Chondrocyte (in vitro differentiated cells): ENCODE measurements at regions not wholly inside any gene's neighbourhood (a gene's known extent, or its start where the extent isn't known, plus 50 kb on each side); places are given as distances from the start of the nearest gene placed in this dataset.

Source experiments
- DNase-seq: peaks from one replicate; pipeline ENCODE4 v3.0.0; 2021; ENCODE audit warnings: mixed read lengths, low spot score
- H3K27ac Mint-ChIP-seq: one replicate; pipeline ENCODE4 v1.8.0; 2021; ENCODE audit warnings: mild to moderate bottlenecking, moderate library complexity, mixed read lengths; ENCODE audit not compliant: unreplicated experiment
- H3K27me3 Mint-ChIP-seq: 2 replicates; pipeline ENCODE4 v1.8.0; 2021; ENCODE audit warnings: low read depth, mixed read lengths
- H3K36me3 Mint-ChIP-seq: 2 replicates; pipeline ENCODE4 v1.8.0; 2021; ENCODE audit warnings: low read depth, mixed read lengths
- H3K4me1 Mint-ChIP-seq: 2 replicates; pipeline ENCODE4 v1.8.0; 2021; ENCODE audit warnings: low read depth, mild to moderate bottlenecking, mixed read lengths
- H3K4me3 Mint-ChIP-seq: one replicate; pipeline ENCODE4 v1.8.0; 2021; ENCODE audit warnings: mild to moderate bottlenecking, moderate library complexity, mixed read lengths; ENCODE audit not compliant: unreplicated experiment
- H3K9me3 Mint-ChIP-seq: 2 replicates; pipeline ENCODE4 v1.8.0; 2021; ENCODE audit warnings: low read depth, mixed read lengths
- TF ChIP-seq, protein P1 (sequence below): fragments of 200-600 bp; sonication (generic); IDR thresholded peaks from 2 replicates; pipeline ENCODE4 v1.5.0; 2021; ENCODE audit warnings: antibody characterized with exemption, mild to moderate bottlenecking, moderate library complexity

DNA sequence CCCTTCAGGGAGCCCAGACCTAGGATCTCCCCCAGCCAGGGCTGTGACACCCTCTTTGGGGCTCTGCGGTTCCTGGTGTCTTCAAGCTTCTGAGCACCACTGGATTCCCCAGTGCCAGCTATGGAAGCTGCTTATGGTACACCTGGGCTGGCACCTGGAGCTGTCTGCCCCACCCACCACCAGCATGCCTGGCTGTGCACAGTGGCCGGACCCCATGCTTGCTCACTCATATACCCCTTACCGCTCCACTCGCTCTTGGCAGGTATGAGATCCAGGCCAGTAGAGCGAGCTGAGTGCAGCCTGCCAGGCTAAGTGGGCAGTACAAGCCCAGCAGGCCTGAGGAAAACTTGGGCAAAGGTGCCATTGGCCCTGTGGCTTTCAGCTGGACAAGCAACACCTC lies 114.0 kb downstream of the DACT1 start:
- no peak overlapping the region for H3K27ac Mint-ChIP-seq
- no peaks in the 10 kb centered on the region for H3K36me3 Mint-ChIP-seq
- no peak overlapping the region for H3K4me3 Mint-ChIP-seq
- peaks cover 36% of the 10 kb centered on the region for H3K4me1 Mint-ChIP-seq
- no peaks in the 10 kb centered on the region for H3K27me3 Mint-ChIP-seq
- DNase-seq, result no peak
- no peaks in the 10 kb centered on the region for H3K9me3 Mint-ChIP-seq
- TF ChIP-seq, protein P1, sequence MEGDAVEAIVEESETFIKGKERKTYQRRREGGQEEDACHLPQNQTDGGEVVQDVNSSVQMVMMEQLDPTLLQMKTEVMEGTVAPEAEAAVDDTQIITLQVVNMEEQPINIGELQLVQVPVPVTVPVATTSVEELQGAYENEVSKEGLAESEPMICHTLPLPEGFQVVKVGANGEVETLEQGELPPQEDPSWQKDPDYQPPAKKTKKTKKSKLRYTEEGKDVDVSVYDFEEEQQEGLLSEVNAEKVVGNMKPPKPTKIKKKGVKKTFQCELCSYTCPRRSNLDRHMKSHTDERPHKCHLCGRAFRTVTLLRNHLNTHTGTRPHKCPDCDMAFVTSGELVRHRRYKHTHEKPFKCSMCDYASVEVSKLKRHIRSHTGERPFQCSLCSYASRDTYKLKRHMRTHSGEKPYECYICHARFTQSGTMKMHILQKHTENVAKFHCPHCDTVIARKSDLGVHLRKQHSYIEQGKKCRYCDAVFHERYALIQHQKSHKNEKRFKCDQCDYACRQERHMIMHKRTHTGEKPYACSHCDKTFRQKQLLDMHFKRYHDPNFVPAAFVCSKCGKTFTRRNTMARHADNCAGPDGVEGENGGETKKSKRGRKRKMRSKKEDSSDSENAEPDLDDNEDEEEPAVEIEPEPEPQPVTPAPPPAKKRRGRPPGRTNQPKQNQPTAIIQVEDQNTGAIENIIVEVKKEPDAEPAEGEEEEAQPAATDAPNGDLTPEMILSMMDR, result no peak

DNA sequence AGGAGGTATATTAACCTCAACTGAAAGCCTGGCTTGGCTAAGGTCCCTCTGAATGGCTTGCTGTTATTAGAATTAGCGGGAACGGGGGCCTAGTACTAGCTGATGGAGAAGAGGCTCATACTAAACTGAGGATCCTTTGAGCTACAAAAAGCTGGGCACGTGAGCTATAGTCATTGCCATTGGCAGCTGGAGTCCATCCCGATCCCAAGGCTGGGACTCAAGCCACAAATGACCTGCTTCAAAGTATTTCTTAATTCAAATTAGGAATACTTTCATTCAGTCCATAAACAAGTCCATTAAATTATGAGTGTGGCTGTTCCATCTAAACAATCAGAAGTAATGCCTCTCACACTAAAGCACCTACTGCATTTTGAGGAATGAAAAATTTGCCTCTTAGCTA lies 114.5 kb downstream of the DACT1 start:
- H3K27ac Mint-ChIP-seq, result no peak overlapping the region
- no peaks in the 10 kb centered on the region for H3K27me3 Mint-ChIP-seq
- TF ChIP-seq, protein P1, result no peak
- no peak for DNase-seq
- no peak overlapping the region for H3K4me3 Mint-ChIP-seq
- H3K4me1 Mint-ChIP-seq, result peaks cover 31% of the 10 kb centered on the region
- H3K36me3 Mint-ChIP-seq, result no peaks in the 10 kb centered on the region
- H3K9me3 Mint-ChIP-seq, result no peaks in the 10 kb centered on the region

DNA sequence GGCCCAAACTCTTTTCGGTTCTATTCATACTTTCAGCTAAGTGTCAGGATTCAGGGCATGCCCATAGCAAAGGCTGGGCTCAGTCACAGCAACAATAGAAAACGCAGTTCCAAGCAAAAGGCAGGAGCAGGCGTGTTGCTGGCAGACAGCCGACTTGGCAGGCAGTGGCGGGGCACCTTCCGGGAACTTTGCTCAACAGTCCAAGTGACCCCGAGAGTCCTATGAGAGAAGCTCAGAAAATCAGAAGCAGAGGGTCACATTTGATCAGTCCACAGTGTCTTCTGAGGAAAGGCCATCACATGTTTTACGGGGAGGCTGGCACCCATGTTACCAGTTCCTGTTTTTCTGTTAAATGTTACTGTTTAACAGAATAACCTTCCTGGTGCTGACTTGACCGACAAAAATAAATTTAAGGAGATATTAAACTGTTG lies 115.0 kb downstream of the DACT1 start:
- Mint-ChIP-seq H3K4me1 (peaks cover 26% of the 10 kb centered on the region), H3K27ac (peak overlapping the region; percentile 49), H3K4me3 (no peak overlapping the region), H3K9me3 (no peaks in the 10 kb centered on the region), H3K36me3 (no peaks in the 10 kb centered on the region), H3K27me3 (no peaks in the 10 kb centered on the region)
- TF ChIP-seq, protein P1, result no peak
- no peak for DNase-seq

DNA sequence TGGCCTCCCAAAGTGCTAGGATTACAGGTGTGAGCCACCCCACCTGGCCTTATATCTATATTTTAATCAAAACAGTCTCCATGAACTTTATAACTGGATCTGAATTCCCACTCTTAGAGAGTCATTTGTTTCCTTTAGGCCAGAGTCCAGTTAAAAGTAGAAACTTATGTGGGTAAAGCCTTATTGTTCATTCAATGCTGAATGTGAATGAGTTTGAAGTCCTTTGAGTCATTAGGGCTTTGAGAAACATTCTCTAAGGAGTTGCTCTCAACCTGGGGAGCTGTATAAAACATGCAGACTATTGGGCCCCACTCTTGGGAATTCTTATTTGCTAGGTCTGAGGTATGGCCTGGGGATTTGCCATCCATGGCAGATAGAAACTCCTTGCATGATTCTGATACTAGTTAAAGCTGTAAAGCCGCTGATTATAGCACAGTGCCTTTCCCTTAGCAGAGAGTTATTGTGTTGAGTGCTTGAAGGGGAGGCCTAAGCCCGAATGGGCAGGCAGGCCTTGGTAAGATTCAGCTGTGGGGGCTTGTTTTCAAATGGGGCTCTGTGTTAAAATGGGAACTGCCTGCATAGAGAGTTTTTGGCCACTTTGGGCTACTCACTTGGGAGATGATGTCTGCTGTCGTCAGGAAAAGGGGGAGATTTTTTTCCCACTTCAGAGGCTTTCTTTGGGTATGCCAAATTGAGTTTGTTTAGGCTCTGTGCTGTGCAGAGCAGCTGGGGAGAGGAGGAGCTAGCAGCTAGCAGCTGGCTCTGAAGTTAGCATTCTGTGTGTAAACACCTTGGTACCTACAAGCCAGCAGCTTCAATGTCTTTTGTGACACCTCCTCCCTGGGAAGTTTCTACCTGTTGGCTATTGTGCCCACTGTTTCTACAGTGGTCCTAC lies 117.5 kb downstream of the DACT1 start:
- TF ChIP-seq, protein P1, result no peak
- Mint-ChIP-seq H3K27me3 (no peaks in the 10 kb centered on the region), H3K27ac (no peak overlapping the region), H3K4me1 (peaks cover 15% of the 10 kb centered on the region), H3K4me3 (no peak overlapping the region), H3K36me3 (no peaks in the 10 kb centered on the region), H3K9me3 (no peaks in the 10 kb centered on the region)
- DNase-seq, result no peak

DNA sequence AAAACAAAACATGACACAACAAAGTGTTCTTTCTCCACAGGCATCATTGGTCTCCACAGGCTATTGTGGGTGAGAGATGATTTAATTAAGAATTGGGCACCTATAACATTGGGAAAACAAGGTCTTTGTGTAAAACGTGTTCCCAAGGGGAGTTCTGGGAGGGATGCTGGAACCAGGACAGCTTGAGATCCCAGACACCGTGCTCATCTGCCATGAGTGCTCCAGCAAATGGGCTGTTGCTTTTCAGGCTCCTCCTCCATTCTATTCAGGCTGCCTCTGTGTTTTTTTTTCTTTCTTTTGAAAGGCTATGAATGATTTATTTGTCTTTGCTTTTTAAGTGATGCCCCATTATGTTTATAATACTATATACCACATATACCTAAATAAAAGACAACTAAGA lies 122.4 kb downstream of the DACT1 start:
- Mint-ChIP-seq H3K4me1 (peaks cover 23% of the 10 kb centered on the region), H3K9me3 (no peaks in the 10 kb centered on the region), H3K36me3 (no peaks in the 10 kb centered on the region), H3K27me3 (no peaks in the 10 kb centered on the region), H3K27ac (no peak overlapping the region), H3K4me3 (no peak overlapping the region)
- DNase-seq, result no peak
- TF ChIP-seq, protein P1, result no peak
